Heart left ventricle (tissue), 13 donors: ENCODE measurements at regions not wholly inside any gene's neighbourhood (a gene's known extent, or its start where the extent isn't known, plus 50 kb on each side); places are given as distances from the start of the nearest gene placed in this dataset.

Experiments used
- CTCF ChIP-seq, 12 donors: fragments of 200-600 bp; sonication (generic) in 4 of 12; IDR thresholded peaks; one replicate each; pipeline versions ENCODE4 v1.5.0 to v1.8.0; 2018 to 2022; ENCODE audit warnings: antibody characterized with exemption in 12 of 12, mild to moderate bottlenecking in 5 of 12
- POLR2A ChIP-seq, 2 donors: fragments of 450-650 bp; IDR thresholded peaks; one replicate each; pipeline ENCODE4 v1.6.1; 2017; ENCODE audit warnings: antibody characterized with exemption in 2 of 2, mild to moderate bottlenecking in 2 of 2, moderate library complexity in 2 of 2
- donor health status: ischemic (EF 13 %, LVEDD 7.1; RV severe dilation, severe dysfunction).
- donor health status: DM: no; HTN: yes; CAD: no.
- donor health status: DM: no; HTN: no; CAD: no.
- donor health status: ischemic (EF 25% LVEDD 6.9; RV normal size, moderate dysfunction).
- donor health status: ischemic (EF 25% LVEDD 5.7; RV mildly dilated, moderate dysfunction).
- donor health status: ischemic (EF 35%, LVEDD 5.7; RV mildly dilated, moderate dysfunction).
- donor health status: nonischemic (EF 11% LVEDD 7.7; RV severe dilation, severe dysfunction).
- donor health status: DM: yes; HTN: yes; CAD: no.
- donor health status: PGD.
- donor health status: ischemic (EF 29% LVEDD 5.4; RV normal size, mild dysfunction).
- donor health status: nonischemic (EF 23%, LVEDD 6.1; RV moderate dilation, normal function).

- no peak for TF ChIP-seq CTCF (IDR thresholded peaks at IDR 0.05)
- TF ChIP-seq POLR2A (IDR thresholded peaks at IDR 0.05), result no peak
Measured at GRCh38 chr12:41888285-41888684, 256.4 kb downstream of the GXYLT1 start.
